GM19238 (cell line): ENCODE measurements at regions not wholly inside any gene's neighbourhood (a gene's known extent, or its start where the extent isn't known, plus 50 kb on each side); places are given as distances from the start of the nearest gene placed in this dataset.
"Not testable (repeated sequence)": the region's sequence is repeated elsewhere in the genome, so short reads cannot be mapped to it uniquely, and the experiment has no call there.

Experiments
- DNase-seq: peaks from one replicate; pipeline ENCODE4 v3.0.0; 2011; ENCODE audit warnings: low spot score; ENCODE audit not compliant: insufficient read length

DNA sequence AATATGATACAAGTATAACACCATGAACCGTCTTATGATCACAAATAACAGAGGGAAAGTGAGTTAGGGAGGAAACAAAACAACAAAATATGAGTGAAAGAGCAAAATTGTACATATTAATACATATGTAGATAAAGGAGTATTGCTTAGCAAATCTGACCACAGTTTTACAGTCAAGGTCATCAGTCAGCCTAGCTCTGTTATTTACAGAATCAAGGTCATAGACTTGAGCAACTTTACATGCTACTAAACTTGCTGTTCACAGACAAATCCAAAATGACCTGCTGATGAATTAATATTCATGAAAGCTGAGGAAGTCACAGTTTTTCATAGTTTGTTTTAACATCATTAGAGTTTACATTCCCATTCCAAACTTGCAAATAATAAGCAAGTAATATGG lies 1387.7 kb upstream of the ACO1 start:
- DNase-seq = no peak

DNA sequence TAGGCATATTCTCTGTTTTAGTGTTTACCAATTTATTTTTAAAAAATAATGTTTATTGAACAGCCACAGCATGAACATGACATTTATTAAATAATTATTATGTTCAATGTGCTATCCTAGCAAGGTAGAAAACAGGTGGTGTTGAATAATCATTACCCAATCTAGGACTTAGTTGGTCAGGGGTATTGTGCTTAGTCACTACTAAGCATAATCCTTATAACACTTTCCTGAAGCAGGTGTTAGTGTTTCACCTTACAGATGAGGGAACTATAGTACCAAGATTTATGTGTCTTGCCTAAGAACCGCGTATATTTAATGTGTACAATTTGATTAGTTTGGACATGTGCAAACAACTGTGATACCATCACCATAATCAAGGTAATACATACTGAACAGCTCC lies 1387.2 kb upstream of the ACO1 start:
- no peak for DNase-seq

- DNase-seq = no peak
Measured at GRCh38 chr9:31005086-31005665, 1379.3 kb upstream of the ACO1 start.

DNA sequence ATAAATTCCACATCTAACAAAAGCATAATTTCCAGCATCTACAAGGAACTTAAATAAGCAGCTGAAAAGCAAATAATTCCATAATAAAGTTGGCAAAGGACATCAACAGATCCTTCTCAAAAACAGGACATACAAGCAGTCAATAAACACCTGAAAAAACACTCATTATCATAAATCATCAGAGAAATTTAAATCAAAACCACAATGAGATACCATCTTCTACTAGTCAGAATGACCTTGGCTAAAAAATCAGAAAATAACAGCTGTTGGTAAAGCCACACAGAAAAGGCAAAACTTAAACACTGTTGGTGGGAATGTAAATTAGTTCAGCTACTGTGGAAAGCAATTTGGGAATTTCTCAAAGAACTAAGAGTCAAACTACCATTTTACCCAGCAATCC lies 1371.1 kb upstream of the ACO1 start:
- DNase-seq = no peak

GRCh38 chr9:31023847-31024246 lies 1360.6 kb upstream of the ACO1 start:
- DNase-seq = no peak

DNA sequence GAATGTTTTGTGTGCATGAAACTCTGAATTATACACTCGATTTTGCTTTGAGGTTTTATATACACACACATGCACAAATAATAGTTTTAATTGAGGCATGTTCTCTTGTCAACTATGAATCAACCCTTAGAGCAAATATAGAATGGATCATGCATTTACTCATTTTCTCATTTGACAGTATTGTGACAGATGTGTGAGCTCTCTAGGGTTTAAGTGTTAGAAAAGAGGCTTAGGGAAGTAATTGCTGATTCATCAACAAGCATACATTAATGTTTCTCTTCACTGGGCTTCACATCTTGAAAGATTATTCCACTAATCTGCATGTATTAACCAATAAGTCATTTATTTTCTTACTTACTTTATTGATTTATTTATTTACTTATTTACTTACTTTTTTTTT lies 1356.8 kb upstream of the ACO1 start:
- DNase-seq = no peak

DNA sequence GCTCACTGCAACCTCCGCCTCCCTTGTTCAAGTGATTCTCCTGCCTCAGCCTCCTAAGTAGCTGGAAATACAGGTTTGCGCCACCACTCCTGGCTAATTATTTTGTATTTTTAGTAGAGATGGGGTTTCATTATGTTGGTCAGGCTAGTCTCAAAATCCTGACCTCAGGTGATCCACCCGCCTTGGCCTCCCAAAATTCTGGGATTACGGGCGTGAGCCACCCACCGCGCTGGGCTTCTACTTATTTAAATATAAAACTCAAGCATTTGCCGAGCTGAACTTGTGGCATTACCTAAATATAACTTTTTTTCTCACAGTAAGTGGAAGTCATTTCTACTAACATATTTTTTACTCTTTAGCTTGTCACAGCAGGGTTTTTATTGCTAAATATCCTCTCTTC lies 1356.3 kb upstream of the ACO1 start:
- no peak for DNase-seq

- no peak for DNase-seq
Measured at GRCh38 chr9:31030741-31031202, 1353.7 kb upstream of the ACO1 start.

- no peak for DNase-seq
Measured at GRCh38 chr9:31032206-31032605, 1352.2 kb upstream of the ACO1 start.

DNA sequence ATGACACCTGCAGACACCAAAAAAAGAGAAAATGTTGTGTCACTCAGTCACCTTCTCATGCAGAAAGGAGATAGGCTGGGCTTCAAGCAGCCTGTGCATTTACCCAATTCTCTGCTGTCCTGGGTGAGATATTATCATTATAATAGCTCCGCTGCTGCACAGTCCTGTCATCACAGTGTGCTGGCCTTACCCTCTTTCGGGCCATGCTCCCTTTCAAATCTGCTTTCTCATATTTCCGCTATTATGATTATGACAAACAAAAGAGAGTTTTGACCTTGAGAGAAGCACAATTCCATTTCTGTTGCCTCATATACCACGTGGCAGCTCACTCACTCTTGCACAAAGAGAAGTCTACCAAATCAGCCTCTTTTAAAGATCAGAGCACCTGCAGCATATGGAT lies 1350.1 kb upstream of the ACO1 start:
- no peak for DNase-seq

DNA sequence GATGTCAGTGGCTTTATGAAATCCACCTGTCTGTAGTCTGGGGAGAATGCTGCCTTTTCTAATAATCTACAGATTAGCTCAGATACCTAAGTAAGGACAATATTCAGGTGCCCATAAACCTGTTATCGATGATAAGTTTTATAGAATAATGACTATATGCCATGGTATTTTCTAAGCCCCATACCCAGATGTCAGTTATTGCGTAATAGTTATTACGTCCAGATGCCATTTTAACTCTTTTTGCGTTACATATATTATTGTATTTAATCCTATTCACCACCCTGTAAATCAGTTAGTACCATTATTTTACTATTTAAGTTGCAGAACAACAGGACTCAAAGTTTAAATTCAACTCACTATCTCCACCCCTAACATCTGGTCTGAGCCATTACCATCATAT lies 1343.9 kb upstream of the ACO1 start:
- DNase-seq = no peak

- no peak for DNase-seq
Measured at GRCh38 chr9:31045810-31046209, 1338.6 kb upstream of the ACO1 start.

- not testable (repeated sequence) for DNase-seq
Measured at GRCh38 chr9:31061592-31061991, 1322.9 kb upstream of the ACO1 start.

- DNase-seq = no peak
Measured at GRCh38 chr9:31065691-31066090, 1318.8 kb upstream of the ACO1 start.

DNA sequence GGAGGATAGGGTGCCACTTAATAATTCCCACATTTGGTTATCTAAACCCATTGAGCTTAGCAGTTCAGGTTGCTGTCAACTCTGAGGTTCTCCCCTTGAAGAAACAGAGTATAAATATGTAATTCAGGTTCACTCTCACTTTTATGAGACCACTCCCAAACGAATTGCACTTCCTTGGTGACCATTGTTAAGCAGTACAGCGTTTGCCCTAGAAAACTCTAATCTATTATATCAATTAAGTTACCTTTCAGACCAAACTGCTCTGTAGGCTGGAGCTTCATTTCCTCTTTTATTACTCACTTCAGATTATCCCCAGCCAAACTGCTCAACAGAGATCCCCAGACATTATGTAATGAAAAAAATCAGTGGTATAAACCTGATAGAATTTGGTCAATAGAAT lies 1317.0 kb upstream of the ACO1 start:
- DNase-seq = no peak

GRCh38 chr9:31071606-31072286 lies 1312.7 kb upstream of the ACO1 start:
- no peak for DNase-seq

GRCh38 chr9:31078175-31078574 lies 1306.3 kb upstream of the ACO1 start:
- no peak for DNase-seq

- no peak for DNase-seq
Measured at GRCh38 chr9:31084350-31084749, 1300.1 kb upstream of the ACO1 start.

- no peak for DNase-seq
Measured at GRCh38 chr9:31089549-31090221, 1294.8 kb upstream of the ACO1 start.

DNA sequence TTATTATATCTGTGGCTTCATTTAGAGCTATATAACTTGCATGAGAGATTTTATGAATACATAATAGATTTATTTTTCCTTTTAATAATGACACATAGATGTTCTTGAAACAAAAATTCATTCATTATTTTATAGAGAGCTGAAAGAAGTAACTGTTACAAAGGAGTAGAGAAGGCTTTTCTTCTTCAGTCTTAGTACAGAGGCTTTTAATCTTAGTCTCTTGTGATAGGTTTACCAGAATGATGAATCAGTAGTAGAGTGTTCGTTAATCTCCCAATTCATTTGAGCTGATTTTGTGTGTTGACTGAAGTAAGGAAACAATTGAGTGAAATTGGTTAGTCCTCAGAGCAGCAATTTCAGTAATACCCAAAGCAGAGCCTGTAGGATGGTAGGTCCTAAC lies 1284.1 kb upstream of the ACO1 start:
- DNase-seq = no peak

DNA sequence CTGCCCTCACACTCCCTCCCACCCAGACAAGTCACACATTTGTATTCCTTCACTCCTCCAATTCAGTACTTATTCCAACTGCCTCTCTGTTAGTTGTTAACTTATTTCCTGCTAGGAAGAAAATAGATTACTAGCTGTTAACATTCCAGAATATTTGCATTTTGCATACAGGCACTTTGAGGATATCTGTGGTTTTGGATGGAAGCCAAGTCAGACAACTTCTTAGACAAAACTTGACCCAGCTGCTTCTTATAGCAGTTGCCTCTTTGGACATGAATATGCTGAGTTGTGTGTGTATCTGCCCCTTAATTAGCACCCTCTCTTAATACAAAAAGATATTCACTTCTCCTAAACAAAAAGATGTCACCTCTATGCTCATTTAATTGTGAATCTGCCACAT lies 1280.6 kb upstream of the ACO1 start:
- DNase-seq = no peak

GRCh38 chr9:31104249-31104648 lies 1280.2 kb upstream of the ACO1 start:
- no peak for DNase-seq

- no peak for DNase-seq
Measured at GRCh38 chr9:31112491-31112890, 1272.0 kb upstream of the ACO1 start.
